ENCODE measurements at regions not wholly inside any gene's neighbourhood (a gene's known extent, or its start where the extent isn't known, plus 50 kb on each side); places are given as distances from the start of the nearest gene placed in this dataset.

GRCh38 chr3:86176445-86176784, 814.5 kb downstream of the VGLL3 start:
- TF ChIP-seq, protein P1, sequence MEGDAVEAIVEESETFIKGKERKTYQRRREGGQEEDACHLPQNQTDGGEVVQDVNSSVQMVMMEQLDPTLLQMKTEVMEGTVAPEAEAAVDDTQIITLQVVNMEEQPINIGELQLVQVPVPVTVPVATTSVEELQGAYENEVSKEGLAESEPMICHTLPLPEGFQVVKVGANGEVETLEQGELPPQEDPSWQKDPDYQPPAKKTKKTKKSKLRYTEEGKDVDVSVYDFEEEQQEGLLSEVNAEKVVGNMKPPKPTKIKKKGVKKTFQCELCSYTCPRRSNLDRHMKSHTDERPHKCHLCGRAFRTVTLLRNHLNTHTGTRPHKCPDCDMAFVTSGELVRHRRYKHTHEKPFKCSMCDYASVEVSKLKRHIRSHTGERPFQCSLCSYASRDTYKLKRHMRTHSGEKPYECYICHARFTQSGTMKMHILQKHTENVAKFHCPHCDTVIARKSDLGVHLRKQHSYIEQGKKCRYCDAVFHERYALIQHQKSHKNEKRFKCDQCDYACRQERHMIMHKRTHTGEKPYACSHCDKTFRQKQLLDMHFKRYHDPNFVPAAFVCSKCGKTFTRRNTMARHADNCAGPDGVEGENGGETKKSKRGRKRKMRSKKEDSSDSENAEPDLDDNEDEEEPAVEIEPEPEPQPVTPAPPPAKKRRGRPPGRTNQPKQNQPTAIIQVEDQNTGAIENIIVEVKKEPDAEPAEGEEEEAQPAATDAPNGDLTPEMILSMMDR (IDR thresholded peaks at IDR 0.05) = no peak

GRCh38 chr3:86175593-86176444, 815.1 kb downstream of the VGLL3 start:
- TF ChIP-seq, protein P1 (IDR thresholded peaks at IDR 0.05) = no peak
- ATAC-seq (ENCODE audit: low FRiP score) = no peak

More at GRCh38 chr3:86176445-86176784, 814.5 kb downstream of the VGLL3 start:
- no peak for DNase-seq (ENCODE audit: low spot score)
- ATAC-seq (ENCODE audit: low FRiP score) = no peak

GRCh38 chr3:86175051-86175536, 815.9 kb downstream of the VGLL3 start:
- DNase-seq (ENCODE audit: low spot score) = no peak
- TF ChIP-seq, protein P1 (IDR thresholded peaks at IDR 0.05) = no peak
- no peak for ATAC-seq (ENCODE audit: low FRiP score)

More at GRCh38 chr3:86175593-86176444, 815.1 kb downstream of the VGLL3 start:
- DNase-seq (ENCODE audit: low spot score) = no peak

DNA sequence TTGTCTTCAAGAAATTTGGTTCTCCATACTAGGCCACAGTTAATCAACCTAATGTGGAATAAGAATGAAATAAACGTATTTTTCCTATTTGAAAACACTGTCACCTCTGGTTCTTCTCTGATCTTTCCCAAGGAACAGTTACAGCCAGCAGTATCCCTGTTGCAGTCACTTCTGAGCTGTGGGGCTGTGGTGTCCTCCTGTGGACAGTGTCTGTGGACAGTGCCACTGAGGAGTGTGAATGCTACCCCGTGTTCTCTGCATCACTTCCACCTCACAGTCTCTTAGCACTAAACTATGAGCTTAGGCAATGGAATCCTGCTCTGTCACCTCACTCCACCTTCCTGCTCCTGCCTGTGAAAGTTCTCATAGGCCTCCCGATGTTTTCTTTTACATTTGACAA, 817.5 kb downstream of the VGLL3 start:
- no peak for ATAC-seq (ENCODE audit: low FRiP score)
- TF ChIP-seq, protein P1 (IDR thresholded peaks at IDR 0.05) = no peak
- DNase-seq (ENCODE audit: low spot score) = no peak

- DNase-seq (ENCODE audit: low spot score) = no peak
- TF ChIP-seq, protein P1 (IDR thresholded peaks at IDR 0.05) = no peak
Measured at GRCh38 chr3:86168512-86168911, 822.4 kb downstream of the VGLL3 start.

GRCh38 chr3:86162521-86162920, 828.4 kb downstream of the VGLL3 start:
- ATAC-seq (ENCODE audit: low FRiP score) (no peak), DNase-seq (ENCODE audit: low spot score) (no peak)
- TF ChIP-seq, protein P1 (IDR thresholded peaks at IDR 0.05) = no peak

More at GRCh38 chr3:86168512-86168911, 822.4 kb downstream of the VGLL3 start:
- ATAC-seq (ENCODE audit: low FRiP score) = no peak

- TF ChIP-seq, protein P1 (IDR thresholded peaks at IDR 0.05) = no peak
- no peak for ATAC-seq (ENCODE audit: low FRiP score)
Measured at GRCh38 chr3:86161493-86161892, 829.5 kb downstream of the VGLL3 start.

More at GRCh38 chr3:86161493-86161892, 829.5 kb downstream of the VGLL3 start:
- no peak for DNase-seq (ENCODE audit: low spot score)

All from omental fat pad (tissue), 3 donors.